ENCODE measurements at regions not wholly inside any gene's neighbourhood (a gene's known extent, or its start where the extent isn't known, plus 50 kb on each side); places are given as distances from the start of the nearest gene placed in this dataset.

- in situ Hi-C loops (cut with MboI; ENCODE audit: low sequenced_read_pairs, unreplicated experiment): no loop called here
- DNase-seq (ENCODE audit: low spot score): no peak
- TF ChIP-seq, protein P1, sequence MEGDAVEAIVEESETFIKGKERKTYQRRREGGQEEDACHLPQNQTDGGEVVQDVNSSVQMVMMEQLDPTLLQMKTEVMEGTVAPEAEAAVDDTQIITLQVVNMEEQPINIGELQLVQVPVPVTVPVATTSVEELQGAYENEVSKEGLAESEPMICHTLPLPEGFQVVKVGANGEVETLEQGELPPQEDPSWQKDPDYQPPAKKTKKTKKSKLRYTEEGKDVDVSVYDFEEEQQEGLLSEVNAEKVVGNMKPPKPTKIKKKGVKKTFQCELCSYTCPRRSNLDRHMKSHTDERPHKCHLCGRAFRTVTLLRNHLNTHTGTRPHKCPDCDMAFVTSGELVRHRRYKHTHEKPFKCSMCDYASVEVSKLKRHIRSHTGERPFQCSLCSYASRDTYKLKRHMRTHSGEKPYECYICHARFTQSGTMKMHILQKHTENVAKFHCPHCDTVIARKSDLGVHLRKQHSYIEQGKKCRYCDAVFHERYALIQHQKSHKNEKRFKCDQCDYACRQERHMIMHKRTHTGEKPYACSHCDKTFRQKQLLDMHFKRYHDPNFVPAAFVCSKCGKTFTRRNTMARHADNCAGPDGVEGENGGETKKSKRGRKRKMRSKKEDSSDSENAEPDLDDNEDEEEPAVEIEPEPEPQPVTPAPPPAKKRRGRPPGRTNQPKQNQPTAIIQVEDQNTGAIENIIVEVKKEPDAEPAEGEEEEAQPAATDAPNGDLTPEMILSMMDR (IDR thresholded peaks at IDR 0.05; ENCODE audit: borderline replicate concordance, control extremely low read depth, extremely low read depth, insufficient read depth, missing control alignments): no peak
Measured at GRCh38 chr4:37745946-37746345, 59.8 kb upstream of the RELL1 start.

DNA sequence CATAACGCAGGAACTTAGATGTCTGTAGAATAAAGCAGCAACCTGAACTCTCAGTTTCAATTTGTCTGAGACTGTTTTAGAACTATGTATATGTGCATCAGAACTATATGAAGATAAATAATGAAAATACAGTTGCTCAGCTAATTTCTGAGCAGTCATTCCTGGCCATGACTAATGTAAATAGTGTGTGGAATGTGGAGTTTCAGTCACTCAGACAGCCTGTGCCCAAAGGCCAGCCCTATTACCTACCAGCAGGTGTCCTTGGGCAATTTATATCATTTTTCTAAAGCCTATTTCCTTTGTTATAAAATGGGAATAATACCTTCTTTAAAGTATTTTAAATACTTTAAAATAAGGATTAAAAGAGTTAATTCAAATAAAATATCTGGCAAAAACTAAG lies 56.0 kb upstream of the RELL1 start:
- no peak for DNase-seq (ENCODE audit: low spot score)
- in situ Hi-C loops (cut with MboI; ENCODE audit: low sequenced_read_pairs, unreplicated experiment): no loop called here
- TF ChIP-seq, protein P1 (IDR thresholded peaks at IDR 0.05; ENCODE audit: borderline replicate concordance, control extremely low read depth, extremely low read depth, insufficient read depth, missing control alignments): no peak

DNA sequence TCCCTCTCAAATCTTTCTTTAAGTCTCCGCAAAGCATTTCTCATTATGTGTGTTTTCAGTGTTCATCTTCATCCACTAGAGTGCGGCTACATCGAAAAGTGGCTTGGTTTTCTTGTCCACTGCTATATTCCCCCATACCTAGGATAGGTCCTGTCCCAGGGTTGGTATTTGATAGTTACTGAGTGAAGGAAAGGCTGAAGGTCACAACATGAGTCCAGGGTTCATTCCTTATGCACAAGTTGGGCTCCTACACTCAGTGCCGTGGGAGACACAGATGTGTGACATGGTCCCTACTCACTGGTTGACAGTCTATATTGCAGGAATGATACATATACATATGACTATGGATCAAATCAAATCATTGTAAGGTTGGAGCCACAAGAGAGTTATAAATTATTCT lies 55.4 kb upstream of the RELL1 start:
- DNase-seq (ENCODE audit: low spot score): no peak
- TF ChIP-seq, protein P1 (IDR thresholded peaks at IDR 0.05; ENCODE audit: borderline replicate concordance, control extremely low read depth, extremely low read depth, insufficient read depth, missing control alignments): no peak
- in situ Hi-C loops (cut with MboI; ENCODE audit: low sequenced_read_pairs, unreplicated experiment): no loop called here

DNA sequence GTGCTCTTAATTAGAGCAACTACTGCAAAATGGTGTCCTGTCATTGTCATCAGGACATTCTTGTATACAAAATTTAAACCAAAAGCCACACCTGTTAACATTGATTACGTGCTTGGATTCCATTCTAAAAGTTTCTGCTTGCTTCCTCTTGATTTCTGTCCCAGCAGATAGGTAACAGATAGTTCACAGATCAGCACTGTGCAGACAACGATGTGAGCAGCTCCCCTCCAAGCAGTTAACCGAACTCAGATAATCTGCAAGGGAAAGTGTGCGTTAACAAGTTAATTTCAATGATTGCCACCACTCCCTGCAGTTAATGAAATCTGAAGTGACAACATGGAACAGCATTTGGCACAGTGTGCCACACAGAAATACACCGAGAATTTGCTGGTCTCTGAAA lies 54.4 kb upstream of the RELL1 start:
- no peak for DNase-seq (ENCODE audit: low spot score)
- in situ Hi-C loops (cut with MboI; ENCODE audit: low sequenced_read_pairs, unreplicated experiment): no loop called here
- TF ChIP-seq, protein P1 (IDR thresholded peaks at IDR 0.05; ENCODE audit: borderline replicate concordance, control extremely low read depth, extremely low read depth, insufficient read depth, missing control alignments): no peak

DNA sequence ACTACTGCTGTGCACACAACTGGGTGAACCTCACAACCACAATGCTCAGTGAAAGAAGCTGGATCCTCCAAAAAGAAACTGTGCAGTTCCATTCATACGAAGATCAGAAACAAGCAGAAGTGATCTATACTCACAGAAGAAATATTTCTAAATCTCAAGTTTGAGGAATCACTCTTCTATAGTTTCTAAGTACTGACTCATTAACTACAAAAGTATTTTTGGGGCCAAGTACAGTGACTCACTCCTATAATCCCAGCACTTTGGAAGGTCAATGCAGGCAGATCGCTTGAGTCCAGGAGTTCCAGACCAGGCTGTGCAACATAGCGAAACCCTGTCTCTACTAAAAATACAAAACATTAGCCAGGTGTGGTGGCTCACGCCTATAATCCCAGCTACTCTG lies 51.3 kb upstream of the RELL1 start:
- TF ChIP-seq, protein P1 (IDR thresholded peaks at IDR 0.05; ENCODE audit: borderline replicate concordance, control extremely low read depth, extremely low read depth, insufficient read depth, missing control alignments): no peak
- DNase-seq (ENCODE audit: low spot score): no peak
- in situ Hi-C loops (cut with MboI; ENCODE audit: low sequenced_read_pairs, unreplicated experiment): no loop called here

Measured in GM13976 (cell line).